HG03457 (cell line): ENCODE measurements at regions not wholly inside any gene's neighbourhood (a gene's known extent, or its start where the extent isn't known, plus 50 kb on each side); places are given as distances from the start of the nearest gene placed in this dataset.
"Not testable (repeated sequence)": the region's sequence is repeated elsewhere in the genome, so short reads cannot be mapped to it uniquely, and the experiment has no call there.

Source experiments
- ATAC-seq: cut with Tn5 transposase; IDR thresholded peaks from one replicate; pipeline ENCODE4 v1.9.1; 2021; ENCODE audit warnings: moderate number of reproducible peaks; ENCODE audit not compliant: unreplicated experiment

DNA sequence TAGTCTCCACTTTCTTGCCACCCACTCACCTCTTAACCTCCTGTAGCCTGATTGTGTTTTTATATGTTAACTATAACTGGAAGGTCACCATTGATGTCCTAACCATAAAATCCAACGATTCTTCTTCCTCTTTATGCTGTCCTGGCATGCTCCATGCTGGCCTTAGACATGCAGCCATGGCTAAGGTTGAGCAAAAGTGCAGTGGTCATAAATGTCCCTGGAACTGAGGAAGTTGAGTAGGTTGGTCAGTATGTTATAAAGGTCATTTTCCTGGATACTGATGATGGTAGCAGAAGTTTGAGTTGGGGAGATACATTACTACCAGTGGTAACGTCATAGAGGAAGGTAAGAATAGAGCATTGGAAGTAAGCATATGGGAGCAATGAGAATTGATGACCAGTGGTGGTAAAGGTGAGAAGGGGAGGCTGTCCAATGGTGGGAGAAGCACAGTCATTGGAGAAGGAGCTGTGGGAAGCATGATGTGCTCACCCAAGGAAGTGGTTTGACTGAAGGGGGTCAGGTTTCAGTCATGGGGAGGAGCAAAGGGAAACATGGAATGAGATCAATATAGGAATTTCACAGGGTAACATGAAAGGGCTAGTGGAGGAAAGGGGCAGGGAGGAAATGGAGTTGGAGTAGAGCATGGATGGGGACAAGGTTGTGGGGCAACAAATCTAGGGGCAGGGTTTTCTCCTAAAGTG lies 240.8 kb downstream of the DACT1 start:
- no peak for ATAC-seq

DNA sequence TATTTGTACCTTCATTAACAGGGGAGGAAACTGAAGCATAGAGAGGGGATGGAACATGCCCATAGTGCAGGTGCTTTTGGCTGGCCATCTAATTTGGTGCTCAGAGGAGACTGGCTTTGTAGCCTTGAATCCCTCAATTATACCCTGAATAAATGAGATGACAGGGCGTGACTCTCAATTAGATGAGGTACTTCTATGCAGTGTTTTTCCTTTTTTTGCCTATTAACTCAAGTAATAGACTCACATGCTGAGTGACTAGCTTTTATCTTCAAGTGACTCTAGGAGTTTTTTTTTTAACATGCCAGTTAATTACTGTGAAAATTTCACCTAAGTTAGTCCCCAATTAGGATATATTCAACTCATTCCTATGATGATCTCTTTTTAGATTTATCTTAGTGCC lies 243.7 kb downstream of the DACT1 start:
- ATAC-seq, result no peak

DNA sequence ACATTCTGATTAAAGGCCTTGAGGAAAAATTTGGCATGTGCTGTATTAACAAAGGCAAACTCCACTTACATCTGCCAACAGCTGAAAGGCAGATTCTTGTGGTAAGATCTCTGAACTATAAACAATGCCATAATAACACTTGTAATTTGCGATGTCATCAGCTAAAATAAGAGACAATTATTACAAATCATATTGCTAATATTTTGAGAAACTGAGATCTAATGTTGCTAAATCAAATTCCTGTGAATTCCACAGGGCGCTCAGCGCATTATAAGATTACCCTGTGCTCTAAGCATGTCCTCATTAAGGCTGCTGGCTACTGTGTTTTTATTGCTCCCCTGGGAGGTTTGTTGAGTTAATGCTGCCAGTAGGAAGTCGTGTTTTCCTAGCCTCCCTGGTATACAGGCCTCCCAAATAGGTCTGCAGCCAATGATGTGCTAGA lies 244.8 kb downstream of the DACT1 start:
- ATAC-seq, result no peak

DNA sequence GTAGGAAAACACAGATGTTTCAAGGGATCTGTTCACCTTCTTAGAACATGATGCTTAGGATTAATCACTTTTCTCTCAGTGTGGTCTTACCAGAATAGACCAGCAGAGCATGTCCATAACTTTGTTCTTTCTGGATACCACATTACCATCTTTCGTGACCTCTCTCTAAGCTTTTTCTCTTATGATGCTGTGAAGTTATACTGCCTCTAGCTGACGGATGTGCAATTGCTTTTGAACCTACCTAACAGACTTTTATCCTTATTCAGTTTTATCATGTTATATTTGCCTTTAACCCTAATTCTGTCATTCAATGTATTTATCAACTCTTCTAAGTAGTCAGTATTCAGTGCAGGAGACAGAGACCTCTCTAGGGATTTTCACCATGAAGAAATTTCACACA lies 246.7 kb downstream of the DACT1 start:
- ATAC-seq, result no peak

DNA sequence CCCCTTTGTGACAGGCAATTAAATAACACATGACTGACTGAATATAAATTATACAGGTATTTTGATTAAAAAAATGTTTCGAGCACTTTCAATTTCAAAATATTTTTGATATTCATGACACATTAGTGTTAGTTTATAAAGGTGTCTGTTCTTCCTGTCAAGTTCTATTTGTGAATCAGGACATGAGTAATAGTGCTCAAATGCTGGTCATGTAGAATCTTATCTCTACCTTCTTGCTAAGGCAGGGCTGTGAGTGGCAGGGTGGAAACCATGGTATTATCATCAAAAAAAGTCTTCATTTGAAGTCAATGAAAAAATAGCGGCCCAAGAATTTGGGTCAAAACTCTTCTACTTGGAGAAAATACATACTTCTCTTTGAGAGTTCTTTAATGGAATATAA lies 250.2 kb downstream of the DACT1 start:
- ATAC-seq, result no peak

DNA sequence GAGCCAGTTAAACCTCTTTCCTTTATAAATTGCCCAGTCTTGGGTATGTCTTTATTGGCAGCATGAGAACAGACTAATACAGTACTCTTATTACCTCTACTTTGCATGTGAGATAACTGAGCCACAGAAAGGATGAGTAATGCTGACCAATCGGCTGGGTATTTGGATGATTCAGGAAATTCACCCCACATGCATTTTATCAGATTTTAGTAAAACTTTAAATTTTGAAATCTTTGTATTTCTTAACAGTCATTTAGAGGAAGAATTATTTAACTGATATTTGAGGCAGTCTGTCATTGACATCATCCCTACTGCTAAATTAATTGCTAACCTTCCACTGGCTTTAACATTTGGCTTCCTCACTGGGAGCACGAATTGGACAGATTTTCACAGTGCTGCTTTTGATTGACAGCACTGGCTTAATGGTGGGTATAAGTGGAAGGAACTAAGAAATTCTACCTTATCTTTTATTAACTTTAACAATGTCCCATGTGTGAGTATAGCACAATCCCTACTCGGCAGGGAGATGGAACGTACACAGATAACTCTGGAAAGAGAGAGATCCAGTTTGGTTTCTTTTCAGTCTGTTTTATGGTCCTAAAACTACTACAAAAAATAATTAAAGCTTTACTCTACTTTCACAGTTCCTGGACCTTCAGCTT lies 261.0 kb downstream of the DACT1 start:
- ATAC-seq, result no peak

DNA sequence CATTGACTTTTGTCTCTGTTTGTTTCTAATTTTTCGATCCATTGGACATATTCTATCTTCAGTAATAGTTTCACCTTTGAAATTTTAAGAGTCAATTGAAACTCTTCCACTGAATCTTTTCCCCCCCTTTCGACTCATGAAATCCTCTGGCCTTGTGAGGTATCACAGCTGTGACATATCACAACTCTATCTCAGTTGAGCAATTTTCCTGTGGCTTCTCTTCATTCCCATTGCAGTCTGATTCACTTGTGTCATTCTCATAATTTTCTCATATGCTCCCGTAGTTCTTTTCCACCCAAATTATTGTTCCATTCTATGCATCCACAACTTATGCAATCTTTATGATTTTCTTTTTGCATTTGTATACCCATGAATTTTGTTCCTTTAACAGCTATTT lies 261.6 kb downstream of the DACT1 start:
- no peak for ATAC-seq

DNA sequence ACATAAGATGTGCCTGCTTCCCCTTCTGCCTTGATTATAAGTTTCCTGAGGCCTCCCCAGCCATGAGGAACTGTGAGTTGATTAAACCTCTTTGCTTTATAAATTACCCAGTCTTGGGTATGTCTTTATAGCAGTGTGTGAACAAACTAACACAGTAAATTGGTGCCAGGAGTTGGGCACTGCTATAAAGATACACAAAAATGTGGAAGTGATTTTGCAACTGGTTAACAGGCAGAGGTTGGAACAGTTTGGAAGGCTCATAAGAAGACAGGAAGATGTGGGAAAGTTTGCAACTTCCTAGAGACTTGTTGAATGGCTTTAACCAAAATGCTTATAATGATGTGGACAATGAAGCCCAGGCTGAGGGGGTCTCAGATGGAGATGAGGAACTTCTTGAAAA lies 264.1 kb downstream of the DACT1 start:
- no peak for ATAC-seq

DNA sequence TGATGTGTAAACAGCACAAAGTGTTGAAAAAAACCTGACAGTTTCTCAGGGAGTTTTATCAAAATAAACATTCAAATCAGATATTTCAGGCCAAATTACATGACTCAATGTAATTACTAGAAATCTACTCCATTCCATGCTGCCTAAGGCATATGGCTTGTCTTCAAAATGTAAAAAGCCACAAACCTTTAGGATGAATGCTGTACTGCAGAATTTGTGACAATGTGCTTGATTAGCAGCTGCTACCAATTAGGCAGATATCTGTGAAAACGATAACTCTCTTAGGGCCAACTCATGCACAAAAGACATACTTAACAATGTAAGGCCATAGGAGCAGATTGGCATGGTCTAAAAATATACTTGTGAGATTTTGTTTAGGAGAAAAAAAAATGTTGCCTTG lies 267.0 kb downstream of the DACT1 start:
- ATAC-seq, result no peak

DNA sequence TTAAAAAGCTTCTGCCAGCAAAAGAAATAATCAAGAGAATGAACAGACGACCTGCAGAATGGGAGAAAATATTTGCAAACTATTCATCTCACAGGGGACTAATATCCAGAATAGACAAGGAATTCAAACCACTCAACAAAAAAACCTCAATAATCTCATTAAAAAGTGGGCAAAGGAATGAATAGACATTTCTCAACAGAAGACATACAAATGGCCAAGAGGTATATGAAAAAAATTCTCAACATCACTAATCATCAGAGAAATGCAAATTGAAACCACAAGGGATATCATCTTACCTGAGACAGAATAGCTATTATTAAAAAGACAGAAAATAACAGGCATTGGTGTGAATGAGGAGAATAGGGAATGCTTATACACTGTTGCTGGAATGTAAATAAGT lies 270.0 kb downstream of the DACT1 start:
- ATAC-seq, result no peak

DNA sequence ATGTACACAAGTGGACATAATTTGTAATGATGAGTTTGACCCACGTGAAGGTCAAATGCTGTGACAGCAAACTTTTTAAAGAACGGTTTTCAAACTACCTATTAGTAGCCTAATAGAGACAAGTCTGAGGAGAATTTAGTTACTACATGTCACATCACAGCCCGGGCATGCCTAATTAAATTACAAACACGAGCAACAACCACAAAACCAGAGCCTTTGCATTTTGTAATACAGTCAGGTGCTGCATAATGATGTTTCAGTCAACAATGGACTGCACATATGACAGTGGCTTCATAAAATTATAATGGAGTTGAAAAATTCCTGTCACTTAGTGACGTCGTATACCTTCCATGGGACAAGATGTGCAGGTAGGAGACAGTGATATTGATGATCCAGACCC lies 274.5 kb downstream of the DACT1 start:
- no peak for ATAC-seq

DNA sequence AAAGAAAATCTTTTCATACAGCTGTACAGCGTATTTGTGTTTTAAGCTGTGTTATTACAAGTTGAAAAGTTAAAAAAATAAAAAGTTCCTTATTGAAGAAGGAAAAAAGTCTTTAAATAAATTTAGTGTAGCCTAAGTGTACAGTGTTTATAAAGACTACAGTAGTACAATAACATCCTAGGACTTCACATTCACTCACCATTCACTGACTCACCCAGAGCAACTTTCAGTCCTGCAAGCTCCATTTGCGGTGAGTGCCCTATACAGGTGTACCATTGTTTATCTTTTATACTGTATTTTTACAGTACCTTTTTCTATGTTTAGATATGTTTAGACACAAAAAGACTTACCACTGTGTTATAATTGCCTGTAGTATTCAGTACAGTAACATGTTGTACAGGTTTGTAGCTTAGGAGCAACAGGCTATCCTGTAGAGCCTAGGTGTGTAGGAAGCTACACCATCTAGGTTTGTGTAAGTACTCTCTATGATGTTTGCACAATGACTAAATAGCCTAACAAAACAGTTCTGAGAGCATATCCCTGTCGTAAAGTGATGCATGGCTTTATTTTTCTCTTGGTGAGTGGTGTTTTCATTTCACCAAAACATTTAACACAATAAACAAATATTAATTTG lies 275.2 kb downstream of the DACT1 start:
- no peak for ATAC-seq

DNA sequence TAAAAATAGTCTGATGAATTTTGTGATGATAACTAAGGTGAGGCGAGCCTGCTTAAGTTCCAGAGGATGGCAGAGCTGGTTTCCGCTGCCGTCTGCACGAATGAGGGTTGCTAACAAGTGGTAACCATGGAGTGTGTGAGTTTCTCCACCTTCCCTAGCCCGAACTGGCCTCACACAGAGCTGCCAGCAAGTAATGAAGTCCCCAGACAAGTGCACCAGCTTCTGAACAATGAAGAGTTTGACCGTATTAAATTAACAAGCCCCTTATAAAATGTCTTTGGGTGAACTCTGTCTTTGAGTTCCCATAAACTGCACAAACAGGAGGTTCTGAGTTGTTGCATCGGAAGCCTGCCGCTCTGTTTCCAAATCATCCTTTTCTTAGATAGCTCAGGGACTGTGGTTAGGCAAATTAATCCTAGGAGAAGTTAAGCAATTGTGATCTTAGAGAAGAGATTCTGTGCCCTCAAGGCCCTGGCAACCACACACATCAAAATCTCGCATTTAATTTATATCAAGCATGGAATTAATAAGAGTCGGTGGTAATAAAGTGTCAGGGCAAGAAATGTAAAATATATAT lies 274.1 kb upstream of the DAAM1 start:
- ATAC-seq, result no peak

DNA sequence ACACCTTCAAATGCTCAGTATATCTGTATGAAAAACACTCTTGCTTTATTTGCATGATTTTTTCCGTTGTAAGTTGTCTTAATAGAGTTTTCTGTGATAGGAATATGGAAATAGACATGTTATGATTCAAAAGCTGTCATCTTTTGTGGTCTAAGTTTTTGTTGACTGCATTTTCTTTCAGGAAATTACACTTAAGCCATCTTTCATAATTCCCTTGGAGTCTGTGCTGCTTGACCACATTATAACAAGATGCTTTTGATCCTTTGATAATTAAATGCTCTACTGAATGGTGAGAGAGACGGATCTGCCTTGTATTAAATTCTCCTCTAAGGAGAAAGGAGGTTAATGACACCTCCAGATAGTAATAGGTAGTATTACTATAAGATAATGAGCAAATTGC lies 272.8 kb upstream of the DAAM1 start:
- no peak for ATAC-seq

DNA sequence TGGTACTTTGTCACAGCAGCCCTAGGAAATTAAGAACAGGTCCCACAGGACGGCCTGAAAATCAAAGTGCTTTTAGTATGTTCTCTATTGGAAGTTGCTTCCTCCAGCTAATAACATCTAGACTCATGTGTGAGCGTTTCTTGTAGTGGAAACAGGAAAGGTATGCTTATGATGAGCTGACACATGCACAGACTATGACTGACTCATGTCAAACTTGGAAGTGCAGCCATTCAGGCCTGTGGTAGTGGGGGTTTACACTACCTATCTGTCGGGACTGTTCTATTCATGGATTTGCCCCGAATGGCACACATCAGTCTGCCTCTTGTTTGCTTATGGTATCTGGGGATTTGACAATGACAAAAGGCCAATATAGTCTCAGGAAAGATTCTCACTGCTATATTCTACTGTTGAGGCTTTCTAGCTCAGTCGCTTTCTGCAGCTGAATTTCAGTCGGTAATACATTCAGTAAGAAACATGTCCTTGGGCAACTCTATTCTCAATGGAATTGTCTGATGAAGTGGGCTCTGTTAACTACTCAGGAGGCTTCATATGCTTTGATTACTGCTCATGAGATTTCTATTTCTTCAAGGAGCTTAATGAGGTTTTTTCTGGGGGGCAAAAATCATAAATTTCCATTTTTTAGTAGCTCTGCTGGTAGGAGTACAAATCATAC lies 270.3 kb upstream of the DAAM1 start:
- no peak for ATAC-seq

DNA sequence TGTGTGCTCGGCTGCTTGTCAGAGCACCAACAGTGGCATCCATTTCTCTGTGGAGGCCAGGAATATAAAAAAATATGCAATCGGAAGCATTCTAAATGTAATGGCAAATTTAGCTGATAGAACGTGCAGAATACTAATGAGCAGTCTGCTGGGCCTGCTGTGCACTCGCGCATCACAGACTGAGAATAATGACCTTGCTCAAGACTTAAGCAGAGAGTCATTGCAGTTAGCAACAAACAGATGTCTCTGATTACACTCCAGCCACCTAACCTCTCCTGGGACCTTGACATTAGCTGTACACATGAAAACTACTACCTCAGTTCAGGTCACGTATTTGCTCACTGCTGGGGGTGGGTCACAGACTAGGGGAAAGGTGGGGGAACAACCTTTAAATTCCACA lies 269.2 kb upstream of the DAAM1 start:
- ATAC-seq, result no peak

DNA sequence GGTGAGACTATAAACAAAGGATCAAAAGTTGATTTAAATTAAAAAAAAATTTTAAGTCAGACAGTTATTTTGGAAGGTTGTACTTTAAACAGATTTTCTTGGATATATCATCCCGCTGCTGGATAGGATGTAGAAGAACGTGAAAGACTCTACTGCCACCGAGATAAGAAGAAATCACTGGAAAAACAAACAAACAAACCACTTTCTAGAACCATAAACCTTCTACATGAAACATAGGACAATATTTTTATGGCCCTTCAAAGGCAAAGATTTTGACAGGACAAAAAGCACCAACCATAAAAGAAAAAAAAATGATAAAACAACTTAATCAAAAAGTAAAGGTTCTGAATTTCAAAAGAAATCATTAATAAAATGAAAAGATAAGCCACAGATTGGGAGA lies 268.2 kb upstream of the DAAM1 start:
- no peak for ATAC-seq

DNA sequence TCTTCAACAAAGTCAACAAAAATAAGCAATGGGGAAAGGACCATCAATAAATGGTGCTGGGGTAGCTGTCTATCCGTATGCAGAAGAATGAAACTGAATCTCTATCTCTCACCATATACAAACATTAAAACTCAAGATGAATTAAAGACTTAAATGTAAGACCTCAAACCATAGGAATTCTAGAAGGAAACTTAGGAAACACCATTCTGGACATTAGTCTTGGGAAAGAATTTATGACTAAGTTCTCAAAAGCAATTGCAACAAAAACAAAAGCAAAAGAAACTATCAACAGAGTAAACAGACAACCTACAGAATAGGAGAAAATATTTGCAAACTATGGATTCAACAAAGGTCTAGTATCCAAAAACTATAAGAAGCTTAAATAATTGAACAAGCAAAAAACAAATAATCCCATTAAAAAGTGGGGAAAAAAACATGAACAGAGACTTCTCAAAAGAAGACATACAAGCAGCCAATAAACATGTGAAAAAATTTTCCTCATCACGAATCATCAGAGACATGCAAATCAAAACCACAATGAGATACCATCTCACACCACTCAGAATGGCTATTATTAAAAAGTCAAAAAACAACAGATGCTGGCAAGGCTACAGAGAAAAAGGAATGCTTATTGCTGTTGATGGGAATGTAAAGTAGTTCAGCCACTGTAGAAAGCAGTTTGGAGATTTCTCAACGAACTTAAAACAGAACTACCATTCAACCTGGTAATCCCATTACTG lies 266.1 kb upstream of the DAAM1 start:
- not testable (repeated sequence) for ATAC-seq

DNA sequence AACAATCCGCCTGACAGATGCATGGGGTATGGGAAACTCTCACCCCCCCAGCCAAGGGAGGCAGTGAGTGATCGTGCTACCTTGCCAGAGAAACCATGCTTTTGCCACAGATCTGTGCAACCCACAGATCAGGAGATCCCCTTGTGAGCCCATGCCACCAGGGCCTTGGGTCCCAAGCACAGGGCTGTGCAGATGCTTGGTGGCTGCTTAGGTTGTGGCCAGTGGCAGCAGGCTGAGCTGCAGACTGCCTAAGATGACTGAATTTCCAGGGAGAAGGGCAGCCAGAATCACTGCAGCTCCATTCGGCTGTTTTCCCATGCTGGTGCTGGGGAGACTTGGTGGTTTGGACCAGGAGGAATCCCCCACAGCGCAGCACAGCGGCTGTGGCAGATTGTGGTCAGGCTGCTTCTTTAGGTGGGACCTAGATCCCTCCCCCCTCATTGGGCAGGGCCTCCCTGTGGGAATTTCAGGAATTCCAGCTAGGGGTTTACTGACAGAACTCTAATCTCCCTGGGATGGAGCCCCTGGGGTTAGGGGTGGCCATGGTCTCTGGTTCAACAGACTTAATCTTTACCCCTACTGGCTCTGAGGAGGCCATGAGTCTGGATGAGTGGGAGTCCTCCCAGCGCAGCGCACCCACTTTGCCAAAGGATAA lies 264.6 kb upstream of the DAAM1 start:
- no peak for ATAC-seq

DNA sequence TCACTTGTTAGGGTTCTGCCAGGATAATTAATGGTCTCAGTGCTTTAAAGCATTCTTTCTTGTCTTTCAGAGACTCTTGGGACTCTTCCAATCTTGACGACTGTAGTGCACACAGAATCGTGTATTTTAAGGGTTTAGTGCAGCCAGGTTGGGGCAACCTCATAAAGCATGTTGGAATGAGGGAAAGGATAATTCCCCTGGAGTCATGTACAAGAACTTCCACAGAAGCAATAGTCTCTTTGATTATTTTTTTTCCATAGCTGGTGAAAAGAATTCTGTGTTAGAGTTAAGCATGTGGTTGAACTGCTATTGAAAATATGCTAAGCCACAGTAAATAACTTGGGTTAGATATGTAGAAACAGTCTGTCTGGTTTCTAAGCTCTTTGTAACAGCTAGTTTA lies 246.8 kb upstream of the DAAM1 start:
- no peak for ATAC-seq
